ENCODE measurements at regions not wholly inside any gene's neighbourhood (a gene's known extent, or its start where the extent isn't known, plus 50 kb on each side); places are given as distances from the start of the nearest gene placed in this dataset.

DNA sequence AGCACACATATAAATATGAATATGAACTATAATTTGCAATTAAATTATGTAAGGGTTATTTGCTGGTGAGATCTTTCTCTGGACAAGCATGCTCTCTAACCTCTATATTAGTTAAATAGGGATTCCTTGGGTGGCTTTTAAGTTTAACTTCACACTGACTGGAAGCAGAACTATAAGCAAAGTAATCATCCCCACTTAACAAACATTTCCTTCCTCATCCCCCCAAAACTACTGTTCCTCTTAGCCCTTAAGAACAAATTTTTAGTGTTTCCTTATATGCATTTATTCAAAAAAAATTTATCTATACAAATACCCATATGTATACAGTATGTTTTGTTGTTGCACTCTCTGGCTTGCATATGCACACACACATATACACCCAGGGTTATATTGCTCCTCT is 512.1 kb upstream of the MEF2C start:
- TF ChIP-seq ISL1 (CRISPR knock-in tag; IDR thresholded peaks at IDR 0.05): no peak
- no peak for TF ChIP-seq BACH2 (CRISPR knock-in tag; IDR thresholded peaks at IDR 0.05; ENCODE audit: borderline replicate concordance)
- TF ChIP-seq ESRRG (CRISPR knock-in tag; IDR thresholded peaks at IDR 0.05): no peak
- TF ChIP-seq CSDC2 (CRISPR knock-in tag; IDR thresholded peaks at IDR 0.05): no peak
- no peak for TF ChIP-seq ARNTL (CRISPR knock-in tag; IDR thresholded peaks at IDR 0.05; ENCODE audit: borderline replicate concordance, low read depth)
- TF ChIP-seq OSR1 (CRISPR knock-in tag; IDR thresholded peaks at IDR 0.05): no peak
- TF ChIP-seq ZC3H10 (CRISPR knock-in tag; IDR thresholded peaks at IDR 0.05): no peak
- TF ChIP-seq PATZ1 (CRISPR knock-in tag; IDR thresholded peaks at IDR 0.05; ENCODE audit: borderline replicate concordance): no peak
- TF ChIP-seq ZNF565 (CRISPR knock-in tag; conservative IDR thresholded peaks at IDR 0.05; ENCODE audit: low read depth): no peak
- no peak for TF ChIP-seq TSHZ2 (CRISPR knock-in tag; IDR thresholded peaks at IDR 0.05)
- TF ChIP-seq, protein P1, sequence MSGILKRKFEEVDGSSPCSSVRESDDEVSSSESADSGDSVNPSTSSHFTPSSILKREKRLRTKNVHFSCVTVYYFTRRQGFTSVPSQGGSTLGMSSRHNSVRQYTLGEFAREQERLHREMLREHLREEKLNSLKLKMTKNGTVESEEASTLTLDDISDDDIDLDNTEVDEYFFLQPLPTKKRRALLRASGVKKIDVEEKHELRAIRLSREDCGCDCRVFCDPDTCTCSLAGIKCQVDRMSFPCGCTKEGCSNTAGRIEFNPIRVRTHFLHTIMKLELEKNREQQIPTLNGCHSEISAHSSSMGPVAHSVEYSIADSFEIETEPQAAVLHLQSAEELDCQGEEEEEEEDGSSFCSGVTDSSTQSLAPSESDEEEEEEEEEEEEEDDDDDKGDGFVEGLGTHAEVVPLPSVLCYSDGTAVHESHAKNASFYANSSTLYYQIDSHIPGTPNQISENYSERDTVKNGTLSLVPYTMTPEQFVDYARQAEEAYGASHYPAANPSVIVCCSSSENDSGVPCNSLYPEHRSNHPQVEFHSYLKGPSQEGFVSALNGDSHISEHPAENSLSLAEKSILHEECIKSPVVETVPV (CRISPR knock-in tag; IDR thresholded peaks at IDR 0.05): no peak
- no peak for TF ChIP-seq GLIS3 (CRISPR knock-in tag; IDR thresholded peaks at IDR 0.05)
- TF ChIP-seq ZFP30 (CRISPR knock-in tag; IDR thresholded peaks at IDR 0.05): no peak
- no peak for TF ChIP-seq ZNF8 (CRISPR knock-in tag; IDR thresholded peaks at IDR 0.05)
- TF ChIP-seq PPARA (CRISPR knock-in tag; IDR thresholded peaks at IDR 0.05; ENCODE audit: borderline replicate concordance): no peak
- TF ChIP-seq TCF4 (CRISPR knock-in tag; IDR thresholded peaks at IDR 0.05; ENCODE audit: borderline replicate concordance): no peak
- TF ChIP-seq TOX (CRISPR knock-in tag; IDR thresholded peaks at IDR 0.05; ENCODE audit: borderline replicate concordance): no peak
- no peak for TF ChIP-seq ZFP3 (CRISPR knock-in tag; IDR thresholded peaks at IDR 0.05)
- no peak for TF ChIP-seq SNAI2 (CRISPR knock-in tag; IDR thresholded peaks at IDR 0.05)
- TF ChIP-seq, protein P2, sequence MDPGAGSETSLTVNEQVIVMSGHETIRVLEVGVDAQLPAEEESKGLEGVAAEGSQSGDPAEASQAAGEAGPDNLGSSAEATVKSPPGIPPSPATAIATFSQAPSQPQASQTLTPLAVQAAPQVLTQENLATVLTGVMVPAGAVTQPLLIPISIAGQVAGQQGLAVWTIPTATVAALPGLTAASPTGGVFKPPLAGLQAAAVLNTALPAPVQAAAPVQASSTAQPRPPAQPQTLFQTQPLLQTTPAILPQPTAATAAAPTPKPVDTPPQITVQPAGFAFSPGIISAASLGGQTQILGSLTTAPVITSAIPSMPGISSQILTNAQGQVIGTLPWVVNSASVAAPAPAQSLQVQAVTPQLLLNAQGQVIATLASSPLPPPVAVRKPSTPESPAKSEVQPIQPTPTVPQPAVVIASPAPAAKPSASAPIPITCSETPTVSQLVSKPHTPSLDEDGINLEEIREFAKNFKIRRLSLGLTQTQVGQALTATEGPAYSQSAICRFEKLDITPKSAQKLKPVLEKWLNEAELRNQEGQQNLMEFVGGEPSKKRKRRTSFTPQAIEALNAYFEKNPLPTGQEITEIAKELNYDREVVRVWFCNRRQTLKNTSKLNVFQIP (CRISPR knock-in tag; IDR thresholded peaks at IDR 0.05; ENCODE audit: borderline replicate concordance, low read depth): no peak
- no peak for ATAC-seq

DNA sequence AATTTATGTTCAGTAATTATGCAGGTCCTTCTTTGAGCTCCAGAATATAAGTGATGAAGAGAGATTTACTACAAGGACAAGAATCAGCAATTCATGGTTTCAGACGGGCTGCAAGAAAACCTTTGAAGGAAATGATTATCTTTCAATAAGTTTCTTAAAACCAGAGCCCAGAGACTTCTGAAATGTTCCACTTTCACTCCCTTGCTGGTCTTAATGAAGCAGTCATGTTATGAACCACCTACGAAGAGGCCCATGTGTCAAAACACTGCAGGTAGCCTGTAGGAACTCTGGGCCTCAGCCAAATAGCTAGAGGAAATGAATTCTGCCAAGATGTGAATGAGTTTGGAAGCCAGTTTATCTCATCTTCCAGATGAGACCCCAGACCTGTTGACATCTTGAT is 505.9 kb upstream of the MEF2C start:
- ATAC-seq: no peak

More for the DNA sequence above, 505.9 kb upstream of the MEF2C start:
- TF ChIP-seq PATZ1 (CRISPR knock-in tag; IDR thresholded peaks at IDR 0.05; ENCODE audit: borderline replicate concordance) (no peak), ISL1 (CRISPR knock-in tag; IDR thresholded peaks at IDR 0.05) (no peak), RARB (CRISPR knock-in tag; IDR thresholded peaks at IDR 0.05) (no peak), TSHZ2 (CRISPR knock-in tag; IDR thresholded peaks at IDR 0.05) (no peak), BACH2 (CRISPR knock-in tag; IDR thresholded peaks at IDR 0.05; ENCODE audit: borderline replicate concordance) (no peak), ZNF70 (CRISPR knock-in tag; IDR thresholded peaks at IDR 0.05) (no peak), TCF4 (CRISPR knock-in tag; IDR thresholded peaks at IDR 0.05; ENCODE audit: borderline replicate concordance) (no peak), TOX (CRISPR knock-in tag; IDR thresholded peaks at IDR 0.05; ENCODE audit: borderline replicate concordance) (no peak), ZNF565 (CRISPR knock-in tag; conservative IDR thresholded peaks at IDR 0.05; ENCODE audit: low read depth) (no peak), CSDC2 (CRISPR knock-in tag; IDR thresholded peaks at IDR 0.05) (no peak), ZFP3 (CRISPR knock-in tag; IDR thresholded peaks at IDR 0.05) (no peak), CREB5 (CRISPR knock-in tag; IDR thresholded peaks at IDR 0.05; ENCODE audit: low read depth) (no peak), GLIS3 (CRISPR knock-in tag; IDR thresholded peaks at IDR 0.05) (no peak), ZNF8 (CRISPR knock-in tag; IDR thresholded peaks at IDR 0.05) (no peak)
- TF ChIP-seq, protein P2 (CRISPR knock-in tag; IDR thresholded peaks at IDR 0.05; ENCODE audit: borderline replicate concordance, low read depth): no peak
